ENCODE measurements at regions not wholly inside any gene's neighbourhood (a gene's known extent, or its start where the extent isn't known, plus 50 kb on each side); places are given as distances from the start of the nearest gene placed in this dataset.
A peak's percentile ranks its signal among the peaks of the same experiment; 100 is the strongest.

GRCh38 chr3:181326637-181327223 lies 337.2 kb upstream of the DNAJC19 start:
- TF ChIP-seq CTCF (optimal IDR thresholded peaks at IDR 0.05 in 1 of 3, IDR thresholded peaks at IDR 0.05 in 1 of 3, conservative IDR thresholded peaks at IDR 0.05 in 1 of 3; ENCODE audit: extremely low read depth in 1 of 3, insufficient read depth in 2 of 3, low read length in 3 of 3) = peak; percentile 48 to 61 (median 56)
- no peak for TF ChIP-seq EZH2 (IDR thresholded peaks at IDR 0.05; ENCODE audit: low read length)
